ENCODE measurements at regions not wholly inside any gene's neighbourhood (a gene's known extent, or its start where the extent isn't known, plus 50 kb on each side); places are given as distances from the start of the nearest gene placed in this dataset.

- no peak for TF ChIP-seq CTCF (optimal IDR thresholded peaks at IDR 0.05 in 1 of 3, IDR thresholded peaks at IDR 0.05 in 1 of 3, conservative IDR thresholded peaks at IDR 0.05 in 1 of 3; ENCODE audit: extremely low read depth in 1 of 3, insufficient read depth in 2 of 3, low read length in 3 of 3)
- TF ChIP-seq EZH2 (IDR thresholded peaks at IDR 0.05; ENCODE audit: low read length), result no peak
Measured at GRCh38 chr4:43271946-43272345, 379.4 kb downstream of the GRXCR1 start.

Data from keratinocyte (primary cell).